Effector memory CD8-positive, alpha-beta T cell (primary cell): ENCODE measurements at regions not wholly inside any gene's neighbourhood (a gene's known extent, or its start where the extent isn't known, plus 50 kb on each side); places are given as distances from the start of the nearest gene placed in this dataset.

ENCODE experiments used
- ATAC-seq: fragments of 150-1000 bp; cut with Tn5 transposase; replicated peaks from 2 replicates; pipeline ENCODE4 v1.10.0; 2021; ENCODE audit warnings: mild to moderate bottlenecking, moderate library complexity
- DNase-seq, 3 experiments: peaks; one replicate each; pipeline ENCODE4 v3.0.0; 2021
- H3K27ac Mint-ChIP-seq, 2 donors: one replicate each; pipeline ENCODE4 v1.8.0; 2022; ENCODE audit warnings: mild to moderate bottlenecking in 2 of 2, mixed read lengths in 2 of 2, moderate library complexity in 2 of 2
- H3K27me3 Mint-ChIP-seq, 2 donors: one replicate each; pipeline ENCODE4 v1.8.0; 2022; ENCODE audit warnings: mixed read lengths in 2 of 2
- H3K36me3 Mint-ChIP-seq: one replicate; pipeline ENCODE4 v1.8.0; 2022; ENCODE audit warnings: mild to moderate bottlenecking, moderate library complexity, mixed read lengths; ENCODE audit not compliant: insufficient read depth
- H3K4me1 Mint-ChIP-seq, 2 donors: one replicate each; pipeline ENCODE4 v1.8.0; 2022; ENCODE audit warnings: low read depth in 2 of 2, mixed read lengths in 2 of 2
- H3K4me3 Mint-ChIP-seq, 2 donors: one replicate each; pipeline ENCODE4 v1.8.0; 2022; ENCODE audit warnings: mild to moderate bottlenecking in 2 of 2, mixed read lengths in 2 of 2, moderate library complexity in 2 of 2
- H3K9me3 Mint-ChIP-seq, 2 donors: one replicate each; pipeline ENCODE4 v1.8.0; 2022; ENCODE audit warnings: mixed read lengths in 2 of 2

- peaks cover 9 to 25% of the 10 kb centered on the region in 2 donors for H3K9me3 Mint-ChIP-seq
- no peaks in the 10 kb centered on the region for H3K36me3 Mint-ChIP-seq
- no peak for DNase-seq
- no peaks in the 10 kb centered on the region for H3K4me1 Mint-ChIP-seq
- H3K27me3 Mint-ChIP-seq: no peaks in the 10 kb centered on the region
- no peak overlapping the region for H3K27ac Mint-ChIP-seq
- H3K4me3 Mint-ChIP-seq: no peak overlapping the region
- no peak for ATAC-seq
Observed at GRCh38 chr10:107880185-107880584, 715.7 kb upstream of the SORCS1 start.

GRCh38 chr10:107873007-107873406, 708.5 kb upstream of the SORCS1 start:
- Mint-ChIP-seq H3K9me3 (peaks cover 0 to 1% of the 10 kb centered on the region in 2 donors), H3K27me3 (no peaks in the 10 kb centered on the region), H3K4me3 (no peak overlapping the region), H3K36me3 (no peaks in the 10 kb centered on the region), H3K27ac (no peak overlapping the region), H3K4me1 (no peaks in the 10 kb centered on the region)
- DNase-seq: no peak
- ATAC-seq: no peak

DNA sequence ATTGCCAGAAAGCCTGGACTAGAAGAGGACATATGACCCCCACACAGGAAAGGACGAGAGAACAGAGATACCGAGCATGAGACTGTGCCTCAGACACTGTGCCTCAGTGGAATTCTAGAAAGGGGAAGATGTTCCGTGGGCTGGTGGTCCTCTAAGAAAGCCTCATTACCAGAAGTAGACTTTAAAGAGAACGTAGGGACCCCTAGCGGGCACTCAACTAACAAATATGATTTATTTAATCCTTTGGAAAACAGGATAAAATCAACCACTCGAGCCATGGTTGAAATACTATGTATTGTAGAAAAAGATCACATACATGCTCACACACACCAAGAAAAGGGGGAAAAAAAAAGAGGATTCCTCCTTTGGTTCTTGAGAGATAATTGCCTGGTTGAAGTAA, 701.2 kb upstream of the SORCS1 start:
- no peaks in the 10 kb centered on the region for H3K4me1 Mint-ChIP-seq
- no peak overlapping the region for H3K27ac Mint-ChIP-seq
- H3K9me3 Mint-ChIP-seq: peaks cover 0 to 3% of the 10 kb centered on the region in 2 donors
- H3K4me3 Mint-ChIP-seq: no peak overlapping the region
- no peaks in the 10 kb centered on the region for H3K36me3 Mint-ChIP-seq
- H3K27me3 Mint-ChIP-seq: no peaks in the 10 kb centered on the region
- ATAC-seq (no peak), DNase-seq (no peak)

- Mint-ChIP-seq H3K9me3 (peaks cover 0 to 8% of the 10 kb centered on the region in 2 donors), H3K27ac (no peak overlapping the region), H3K4me3 (no peak overlapping the region), H3K4me1 (no peaks in the 10 kb centered on the region), H3K36me3 (no peaks in the 10 kb centered on the region), H3K27me3 (no peaks in the 10 kb centered on the region)
- ATAC-seq (no peak), DNase-seq (no peak)
Observed at GRCh38 chr10:107859065-107859464, 694.6 kb upstream of the SORCS1 start.

DNA sequence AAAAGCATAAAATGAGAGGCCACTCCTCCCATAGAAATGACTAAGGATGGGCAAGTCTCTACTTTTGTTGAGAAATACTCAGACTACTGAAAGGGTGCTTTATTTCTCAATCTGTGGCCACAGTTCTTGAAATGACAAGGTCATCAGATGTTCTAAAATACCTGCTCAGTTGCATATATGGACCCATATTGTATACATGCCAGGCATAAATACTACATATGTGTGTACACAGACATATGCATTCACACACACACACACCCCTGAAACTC, 691.5 kb upstream of the SORCS1 start:
- no peak overlapping the region for H3K4me3 Mint-ChIP-seq
- no peak for DNase-seq
- H3K9me3 Mint-ChIP-seq: peaks cover 0 to 11% of the 10 kb centered on the region in 2 donors
- no peak overlapping the region for H3K27ac Mint-ChIP-seq
- no peaks in the 10 kb centered on the region for H3K27me3 Mint-ChIP-seq
- no peak for ATAC-seq
- H3K4me1 Mint-ChIP-seq: no peaks in the 10 kb centered on the region
- H3K36me3 Mint-ChIP-seq: no peaks in the 10 kb centered on the region

DNA sequence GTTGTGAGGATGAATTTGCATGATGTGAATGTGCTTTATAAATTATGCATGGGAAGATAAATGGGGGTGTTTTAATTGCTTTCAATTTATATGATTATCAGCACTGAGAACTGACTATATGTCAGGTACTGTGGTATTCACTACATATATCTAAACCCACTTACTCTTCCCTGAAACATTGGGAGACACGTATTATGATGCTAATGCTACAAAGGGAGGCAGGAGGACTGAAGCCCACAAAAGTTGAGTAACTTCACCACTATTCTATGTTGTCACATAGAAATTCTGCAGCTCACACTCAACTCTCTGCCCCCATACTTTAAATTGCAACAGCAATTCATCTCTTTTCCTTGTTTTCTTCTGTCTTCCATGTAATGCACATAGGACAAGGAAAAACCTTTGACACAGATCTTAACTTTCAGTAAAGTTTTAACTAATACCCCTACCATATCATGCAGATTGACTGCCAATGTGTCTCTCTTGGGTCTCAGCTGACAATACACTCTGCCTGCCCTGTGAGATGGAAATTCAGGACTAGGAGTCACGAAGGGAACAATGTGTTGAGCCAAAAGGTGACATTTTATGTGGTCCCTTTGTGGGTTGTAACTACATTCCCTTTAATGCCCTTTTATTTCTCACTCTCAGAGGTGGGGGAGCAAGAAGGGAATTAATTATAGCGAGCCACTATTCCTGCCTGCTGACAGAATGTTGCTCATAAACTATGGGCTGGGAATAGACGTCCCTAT, 691.0 kb upstream of the SORCS1 start:
- DNase-seq (no peak), ATAC-seq (no peak)
- H3K27me3 Mint-ChIP-seq: no peaks in the 10 kb centered on the region
- no peak overlapping the region for H3K4me3 Mint-ChIP-seq
- H3K4me1 Mint-ChIP-seq: no peaks in the 10 kb centered on the region
- peaks cover 5 to 11% of the 10 kb centered on the region in 2 donors for H3K9me3 Mint-ChIP-seq
- no peaks in the 10 kb centered on the region for H3K36me3 Mint-ChIP-seq
- no peak overlapping the region for H3K27ac Mint-ChIP-seq

GRCh38 chr10:107848726-107849360, 684.3 kb upstream of the SORCS1 start:
- no peaks in the 10 kb centered on the region for H3K27me3 Mint-ChIP-seq

GRCh38 chr10:107847620-107848019, 683.1 kb upstream of the SORCS1 start:
- Mint-ChIP-seq H3K9me3 (peaks cover 4 to 8% of the 10 kb centered on the region in 2 donors), H3K4me3 (no peak overlapping the region), H3K36me3 (no peaks in the 10 kb centered on the region), H3K27ac (no peak overlapping the region), H3K27me3 (no peaks in the 10 kb centered on the region), H3K4me1 (no peaks in the 10 kb centered on the region)
- ATAC-seq: no peak
- no peak for DNase-seq

More at GRCh38 chr10:107848726-107849360, 684.3 kb upstream of the SORCS1 start:
- Mint-ChIP-seq H3K9me3 (peaks cover 7 to 8% of the 10 kb centered on the region in 2 donors), H3K36me3 (no peaks in the 10 kb centered on the region), H3K27ac (no peak overlapping the region), H3K4me1 (no peaks in the 10 kb centered on the region), H3K4me3 (no peak overlapping the region)
- no peak for ATAC-seq
- no peak for DNase-seq

GRCh38 chr10:107834706-107835105, 670.2 kb upstream of the SORCS1 start:
- no peaks in the 10 kb centered on the region for H3K27me3 Mint-ChIP-seq
- no peak overlapping the region for H3K27ac Mint-ChIP-seq
- peaks cover 8% of the 10 kb centered on the region in 2 donors for H3K9me3 Mint-ChIP-seq
- no peak overlapping the region for H3K4me3 Mint-ChIP-seq
- no peak for DNase-seq
- no peaks in the 10 kb centered on the region for H3K36me3 Mint-ChIP-seq
- ATAC-seq: no peak
- H3K4me1 Mint-ChIP-seq: no peaks in the 10 kb centered on the region

GRCh38 chr10:107831772-107832171, 667.3 kb upstream of the SORCS1 start:
- Mint-ChIP-seq H3K27ac (no peak overlapping the region), H3K9me3 (peaks cover 7 to 16% of the 10 kb centered on the region in 2 donors), H3K36me3 (no peaks in the 10 kb centered on the region), H3K4me1 (no peaks in the 10 kb centered on the region), H3K4me3 (no peak overlapping the region), H3K27me3 (no peaks in the 10 kb centered on the region)
- ATAC-seq (no peak), DNase-seq (no peak)

- peaks cover 14 to 29% of the 10 kb centered on the region in 2 donors for H3K9me3 Mint-ChIP-seq
- no peak overlapping the region for H3K27ac Mint-ChIP-seq
- no peaks in the 10 kb centered on the region for H3K27me3 Mint-ChIP-seq
- ATAC-seq: no peak
- H3K4me3 Mint-ChIP-seq: no peak overlapping the region
- H3K36me3 Mint-ChIP-seq: no peaks in the 10 kb centered on the region
- no peaks in the 10 kb centered on the region for H3K4me1 Mint-ChIP-seq
- DNase-seq: no peak
Observed at GRCh38 chr10:107829161-107829560, 664.7 kb upstream of the SORCS1 start.

DNA sequence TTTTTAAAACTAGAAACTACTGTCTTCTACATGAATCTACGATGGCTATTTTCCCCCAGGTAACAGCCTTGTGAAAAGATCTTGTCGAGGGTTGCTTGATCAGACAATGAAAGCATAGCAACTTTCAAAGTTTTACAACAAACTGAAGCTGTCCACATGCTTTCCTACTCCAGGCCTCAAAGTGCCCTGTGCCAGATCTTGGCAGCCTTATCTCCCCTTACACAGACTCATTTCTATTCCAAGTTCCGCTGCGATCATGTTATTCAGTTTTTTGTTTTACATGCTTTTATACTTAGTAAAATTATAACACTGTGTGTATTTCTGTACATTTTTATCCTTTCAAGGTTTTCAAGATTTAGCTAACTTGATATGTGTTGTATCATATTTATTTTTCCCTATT, 661.7 kb upstream of the SORCS1 start:
- H3K27ac Mint-ChIP-seq: no peak overlapping the region
- ATAC-seq (no peak), DNase-seq (no peak)
- peaks cover 10 to 29% of the 10 kb centered on the region in 2 donors for H3K9me3 Mint-ChIP-seq
- no peaks in the 10 kb centered on the region for H3K36me3 Mint-ChIP-seq
- no peaks in the 10 kb centered on the region for H3K4me1 Mint-ChIP-seq
- no peak overlapping the region for H3K4me3 Mint-ChIP-seq
- no peaks in the 10 kb centered on the region for H3K27me3 Mint-ChIP-seq

GRCh38 chr10:107814865-107815487, 650.5 kb upstream of the SORCS1 start:
- Mint-ChIP-seq H3K4me3 (no peak overlapping the region), H3K27me3 (no peaks in the 10 kb centered on the region), H3K36me3 (no peaks in the 10 kb centered on the region), H3K27ac (no peak overlapping the region), H3K4me1 (no peaks in the 10 kb centered on the region), H3K9me3 (peaks cover 18 to 19% of the 10 kb centered on the region in 2 donors)
- ATAC-seq: no peak
- DNase-seq: no peak
